Superior temporal gyrus (tissue), 1 donor: ENCODE measurements at regions not wholly inside any gene's neighbourhood (a gene's known extent, or its start where the extent isn't known, plus 50 kb on each side); places are given as distances from the start of the nearest gene placed in this dataset.
"Not testable (repeated sequence)": the region's sequence is repeated elsewhere in the genome, so short reads cannot be mapped to it uniquely, and the experiment has no call there.

Experiments
- DNase-seq: peaks from one replicate; pipeline ENCODE4 v3.0.0-alpha.2; 2016; ENCODE audit errors: extremely low spot score

- no peak for DNase-seq
Observed at GRCh38 chr6:4264081-4264480, 128.7 kb upstream of the ECI2 start.

- DNase-seq: no peak
Observed at GRCh38 chr6:4262526-4262925, 127.2 kb upstream of the ECI2 start.

GRCh38 chr6:4259391-4259790, 124.0 kb upstream of the ECI2 start:
- DNase-seq: no peak

- no peak for DNase-seq
Observed at GRCh38 chr6:4258733-4259132, 123.4 kb upstream of the ECI2 start.

- DNase-seq: no peak
Observed at GRCh38 chr6:4256969-4257368, 121.6 kb upstream of the ECI2 start.

- DNase-seq: no peak
Observed at GRCh38 chr6:4253604-4254231, 118.3 kb upstream of the ECI2 start.

- not testable (repeated sequence) for DNase-seq
Observed at GRCh38 chr6:4252445-4252844, 117.1 kb upstream of the ECI2 start.

GRCh38 chr6:4250645-4251044, 115.3 kb upstream of the ECI2 start:
- no peak for DNase-seq

- not testable (repeated sequence) for DNase-seq
Observed at GRCh38 chr6:4243832-4244231, 108.5 kb upstream of the ECI2 start.

- no peak for DNase-seq
Observed at GRCh38 chr6:4243237-4243636, 107.9 kb upstream of the ECI2 start.

- no peak for DNase-seq
Observed at GRCh38 chr6:4242601-4243000, 107.2 kb upstream of the ECI2 start.

GRCh38 chr6:4240148-4240547, 104.8 kb upstream of the ECI2 start:
- no peak for DNase-seq

- DNase-seq: no peak
Observed at GRCh38 chr6:4225161-4225872, 89.9 kb upstream of the ECI2 start.

GRCh38 chr6:4224067-4224978, 88.9 kb upstream of the ECI2 start:
- DNase-seq: no peak

- no peak for DNase-seq
Observed at GRCh38 chr6:4220558-4220957, 85.2 kb upstream of the ECI2 start.

- not testable (repeated sequence) for DNase-seq
Observed at GRCh38 chr6:4218619-4219317, 83.4 kb upstream of the ECI2 start.

GRCh38 chr6:4212588-4212987, 77.2 kb upstream of the ECI2 start:
- DNase-seq: no peak

- DNase-seq: peak; percentile 75
Observed at GRCh38 chr6:4210629-4211419, 75.4 kb upstream of the ECI2 start.

- no peak for DNase-seq
Observed at GRCh38 chr6:4209196-4209595, 73.8 kb upstream of the ECI2 start.

- DNase-seq: no peak
Observed at GRCh38 chr6:4208158-4208557, 72.8 kb upstream of the ECI2 start.
